ENCODE measurements at regions not wholly inside any gene's neighbourhood (a gene's known extent, or its start where the extent isn't known, plus 50 kb on each side); places are given as distances from the start of the nearest gene placed in this dataset.

- TF ChIP-seq CTCF (conservative IDR thresholded peaks at IDR 0.05; ENCODE audit: low read length) (no peak), EZH2phosphoT487 (IDR thresholded peaks at IDR 0.05; ENCODE audit: borderline replicate concordance, low read depth, low read length) (no peak)
Observed at GRCh38 chr11:57904376-57904775, 119.3 kb upstream of the OR9Q1 start.

All from OCI-LY7 (cell line).